ENCODE measurements at regions not wholly inside any gene's neighbourhood (a gene's known extent, or its start where the extent isn't known, plus 50 kb on each side); places are given as distances from the start of the nearest gene placed in this dataset.
"Not testable (repeated sequence)": the region's sequence is repeated elsewhere in the genome, so short reads cannot be mapped to it uniquely, and the experiment has no call there.

- no peak for DNase-seq
Observed at GRCh38 chr4:170938588-170938987, 848.8 kb upstream of the AADAT start.

- no peak for DNase-seq
Observed at GRCh38 chr4:170931321-170931720, 841.6 kb upstream of the AADAT start.

DNA sequence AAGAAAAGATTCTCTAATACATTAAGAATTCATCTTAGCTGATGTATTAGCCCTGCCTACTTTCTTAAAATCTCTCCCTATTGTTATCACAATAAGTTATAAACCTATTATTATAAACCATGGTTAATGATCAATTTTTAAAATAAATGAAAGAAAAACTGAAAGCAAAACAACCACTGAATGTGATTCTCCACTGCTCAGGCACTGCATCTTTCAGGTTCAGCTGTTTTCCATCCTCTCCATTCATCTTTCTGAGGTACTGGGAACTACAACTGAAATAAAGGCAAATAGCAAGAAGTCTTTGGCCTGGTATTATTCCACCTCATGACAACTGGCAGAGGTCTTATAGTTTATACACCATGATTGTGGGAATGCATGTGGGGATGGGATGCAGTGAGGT lies 798.9 kb upstream of the AADAT start:
- no peak for DNase-seq

DNA sequence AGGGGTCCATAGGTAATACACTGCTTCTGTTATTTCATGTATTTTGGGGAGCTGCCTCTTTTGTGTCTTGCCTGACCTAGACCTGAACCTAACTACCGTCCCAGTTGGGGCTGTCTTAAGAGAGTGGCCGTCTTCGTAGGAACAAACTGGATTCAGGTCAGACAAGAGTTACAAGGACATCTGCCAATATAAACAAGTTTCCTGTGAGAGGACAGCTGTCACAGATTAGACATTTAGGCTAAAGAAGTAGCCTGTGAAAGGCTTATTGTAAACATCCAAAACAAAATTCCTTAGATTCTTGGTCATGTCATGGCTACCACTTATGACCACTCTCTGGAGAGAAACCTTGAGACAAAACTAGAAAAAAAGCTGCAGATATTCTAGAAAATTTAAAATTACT lies 797.6 kb upstream of the AADAT start:
- DNase-seq: no peak

- no peak for DNase-seq
Observed at GRCh38 chr4:170884969-170885570, 795.3 kb upstream of the AADAT start.

DNA sequence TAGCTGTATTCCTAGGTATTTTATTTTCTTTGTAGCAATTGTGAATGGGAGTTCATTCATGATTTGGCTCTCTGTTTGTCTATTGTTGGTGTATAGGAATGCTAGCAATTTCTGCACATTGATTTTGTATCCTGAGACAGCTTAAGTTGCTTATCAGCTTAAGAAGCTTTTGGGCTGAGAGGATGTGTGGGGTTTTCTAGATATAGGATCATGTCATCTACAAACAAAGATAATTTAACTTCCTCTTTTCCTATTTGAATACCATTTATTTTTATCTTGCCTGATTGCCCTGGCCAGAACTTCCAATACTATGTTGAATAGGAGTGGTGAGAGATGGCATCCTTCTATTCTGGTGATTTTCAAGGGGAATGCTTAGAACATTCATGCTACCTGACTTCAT lies 791.9 kb upstream of the AADAT start:
- DNase-seq: not testable (repeated sequence)

DNA sequence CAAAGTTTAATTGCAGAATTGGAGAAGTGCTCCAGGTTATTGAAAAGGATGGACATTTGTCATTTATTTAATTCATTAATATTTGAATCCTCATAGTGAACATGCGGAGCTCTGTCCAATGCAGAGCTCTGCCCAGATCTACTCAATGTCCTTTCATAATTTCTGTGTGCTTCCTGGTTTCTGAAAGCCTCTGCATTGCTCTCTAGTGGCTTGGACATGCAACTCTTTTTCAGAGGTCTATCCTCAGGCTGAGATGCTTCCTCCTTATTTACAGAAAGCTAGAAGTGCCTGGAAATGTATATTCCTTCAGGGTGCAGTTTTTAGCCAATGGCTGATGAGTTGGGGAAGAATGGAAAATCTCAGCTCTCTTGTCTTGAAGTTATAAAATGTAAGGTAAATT lies 786.1 kb upstream of the AADAT start:
- no peak for DNase-seq

DNA sequence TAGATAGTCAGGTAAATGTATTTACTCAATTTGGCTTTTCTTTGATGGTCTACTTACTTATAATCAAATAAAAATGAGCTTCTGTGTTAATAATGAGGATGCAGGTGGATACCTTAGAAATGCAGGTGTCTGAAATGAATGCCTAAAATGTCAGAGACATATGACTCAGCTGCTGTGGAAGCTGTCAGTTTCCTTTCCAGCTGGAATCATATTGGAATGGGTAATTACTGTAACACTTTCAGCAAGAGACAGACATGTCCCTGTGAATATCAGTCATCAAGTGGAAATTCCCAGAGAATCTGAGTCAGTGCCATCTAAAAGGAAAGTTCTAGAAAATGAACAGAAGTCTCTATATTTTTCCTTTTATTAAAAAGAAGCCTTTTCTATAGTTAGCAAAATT lies 783.0 kb upstream of the AADAT start:
- DNase-seq: no peak

GRCh38 chr4:170868170-170868569 lies 778.4 kb upstream of the AADAT start:
- no peak for DNase-seq

DNA sequence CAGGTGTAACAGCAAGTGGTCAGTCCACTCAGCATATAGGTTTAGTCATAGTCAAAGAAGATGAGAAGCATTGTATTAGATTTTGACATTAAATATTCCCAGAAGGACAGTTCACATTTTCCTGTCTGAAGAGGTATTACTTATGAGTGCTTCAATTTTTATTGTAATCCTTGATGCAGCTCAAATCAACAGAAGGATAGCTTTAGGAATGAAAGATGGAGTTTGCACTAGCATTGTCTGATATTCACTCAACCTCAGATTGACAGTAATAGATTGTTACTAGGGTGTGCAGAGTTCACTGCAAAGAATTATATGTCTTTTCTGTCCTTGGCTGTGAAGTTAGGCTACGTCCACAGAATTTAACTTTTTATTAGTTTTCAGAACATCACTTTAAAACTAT lies 764.3 kb upstream of the AADAT start:
- no peak for DNase-seq

DNA sequence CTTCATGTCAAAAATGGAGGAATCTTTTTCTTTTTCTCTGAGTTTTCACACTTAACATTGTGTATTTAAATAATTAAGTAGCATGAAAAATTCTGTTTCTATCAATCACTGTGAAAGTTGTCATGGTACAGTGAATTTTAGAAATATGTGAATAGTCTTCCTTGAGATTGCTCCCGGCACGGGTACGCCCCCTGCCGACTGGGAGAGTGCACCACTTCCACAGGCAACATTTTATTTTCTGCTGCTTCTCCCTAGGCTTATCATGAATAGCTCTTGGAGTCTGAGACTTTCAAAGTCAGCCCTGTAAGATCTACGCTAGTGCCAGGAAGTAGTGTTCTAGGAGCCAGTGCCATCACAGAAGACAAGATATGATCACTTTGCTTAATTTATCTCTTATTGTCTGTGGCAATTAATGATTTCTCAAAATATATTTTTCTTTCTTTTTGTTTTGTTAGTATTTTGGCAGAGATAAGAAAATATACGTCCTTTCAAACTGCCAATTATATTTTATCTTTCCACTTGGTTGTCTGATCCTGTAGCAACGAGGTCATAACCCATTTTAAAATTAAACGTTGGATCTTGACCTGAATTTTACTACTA lies 763.8 kb upstream of the AADAT start:
- DNase-seq: peak; percentile 2

- no peak for DNase-seq
Observed at GRCh38 chr4:170849969-170850368, 760.2 kb upstream of the AADAT start.

DNA sequence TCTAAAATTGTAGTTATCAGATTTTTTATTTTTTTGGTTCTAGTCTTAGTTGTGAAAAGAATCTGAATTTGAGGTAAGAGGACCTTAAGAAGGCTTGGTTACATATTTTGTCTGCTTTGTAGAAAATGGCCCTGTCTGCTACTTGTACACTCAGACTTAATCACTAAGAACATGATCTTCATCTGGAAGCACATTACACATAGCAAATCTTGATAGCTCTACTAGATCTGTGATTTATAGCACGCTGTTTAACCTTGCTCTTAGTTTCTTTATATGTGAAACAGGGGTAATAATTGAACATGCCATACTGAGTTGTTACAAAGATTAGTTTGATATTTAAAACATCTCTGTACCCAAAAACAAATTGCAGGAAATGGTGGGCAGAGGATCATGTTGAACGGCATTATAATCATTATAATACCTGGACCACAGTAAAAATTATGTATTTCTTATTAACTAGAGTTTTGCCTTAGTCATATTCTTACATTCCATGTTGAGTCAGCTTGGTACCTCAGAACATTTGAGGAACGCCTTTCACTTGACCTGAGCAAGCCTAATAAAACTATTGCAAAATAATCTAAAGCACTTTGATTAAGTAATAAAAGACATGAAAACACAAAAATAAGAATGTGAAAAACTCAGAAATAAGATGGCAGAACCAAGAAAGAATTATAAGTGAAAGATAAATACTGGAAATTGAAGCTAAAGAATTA lies 738.0 kb upstream of the AADAT start:
- DNase-seq: no peak

- DNase-seq: no peak
Observed at GRCh38 chr4:170818786-170819185, 729.0 kb upstream of the AADAT start.

DNA sequence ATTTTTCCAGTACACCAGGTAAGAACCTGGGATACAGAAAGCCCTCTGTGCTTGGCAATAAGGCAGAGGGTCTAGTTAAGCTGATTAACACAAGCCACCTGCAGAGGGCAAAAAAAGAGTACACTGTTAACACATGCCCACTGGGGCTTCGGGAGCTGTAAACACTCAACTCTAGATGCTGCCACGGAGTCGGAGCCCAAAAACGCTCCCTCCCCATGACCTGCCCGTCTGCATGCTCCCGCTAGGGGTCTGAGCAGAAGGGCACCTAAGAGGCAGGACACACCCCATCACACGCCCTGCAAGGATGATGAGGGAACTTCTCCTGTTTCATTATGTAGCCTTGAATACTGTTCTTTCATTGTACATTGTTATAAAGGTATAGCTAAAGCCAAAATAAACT lies 715.6 kb upstream of the AADAT start:
- DNase-seq: no peak

DNA sequence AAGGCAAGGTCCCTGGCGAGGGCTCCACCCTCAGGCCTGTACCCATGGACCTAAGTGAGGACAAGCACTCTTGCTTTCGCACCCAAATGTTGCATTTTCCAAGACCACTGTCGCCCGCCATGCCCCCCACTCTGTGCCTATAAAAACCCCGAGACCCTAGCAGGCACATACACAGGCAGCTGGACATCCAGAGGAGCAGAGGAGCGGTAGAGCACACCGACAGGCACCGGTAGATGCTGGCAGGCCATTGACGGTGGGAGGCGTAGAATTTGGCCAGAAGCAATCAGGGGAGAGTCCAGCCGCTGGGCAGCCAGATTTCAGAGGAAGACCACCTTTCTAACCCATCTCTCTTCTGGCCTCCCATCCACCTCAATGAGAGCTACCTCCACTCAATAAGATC lies 715.2 kb upstream of the AADAT start:
- DNase-seq: no peak

DNA sequence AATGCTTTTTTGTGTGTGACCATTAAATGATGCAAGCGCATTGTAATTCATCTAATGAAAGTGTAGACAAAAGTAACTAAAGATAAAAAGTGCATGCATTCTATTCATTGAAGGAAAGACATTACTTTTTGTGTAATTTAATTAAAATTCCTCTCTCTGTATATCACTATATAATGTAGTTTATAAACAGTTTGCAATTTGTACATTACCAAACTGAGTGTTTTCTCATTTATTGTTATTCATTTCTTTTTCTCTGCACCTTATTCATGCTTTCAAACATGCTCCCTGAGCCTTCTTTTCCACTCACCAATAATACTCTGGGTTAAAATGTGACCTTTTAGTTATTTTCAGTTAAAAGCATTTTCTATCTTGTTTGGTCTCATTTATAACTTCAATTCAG lies 713.7 kb upstream of the AADAT start:
- no peak for DNase-seq

DNA sequence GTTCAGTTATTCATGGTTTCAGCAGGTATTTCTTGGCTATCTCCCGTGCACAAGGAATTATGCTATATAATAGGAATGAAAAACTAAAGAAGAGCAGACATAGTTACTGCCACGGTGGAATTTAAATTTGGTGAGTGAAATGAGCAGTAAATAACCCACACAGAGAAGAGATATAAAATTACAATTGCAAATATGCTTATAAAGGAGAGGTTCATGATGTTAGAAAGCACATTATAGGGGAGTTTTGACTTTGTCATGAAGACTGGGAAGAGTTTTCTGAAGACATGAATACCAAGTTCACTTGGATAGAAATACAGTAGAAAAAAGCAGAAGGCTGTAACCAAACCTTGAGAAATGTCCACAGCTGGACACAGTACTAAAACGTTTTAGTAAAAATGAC lies 712.0 kb upstream of the AADAT start:
- DNase-seq: no peak

GRCh38 chr4:170794525-170794924 lies 704.8 kb upstream of the AADAT start:
- DNase-seq: no peak

DNA sequence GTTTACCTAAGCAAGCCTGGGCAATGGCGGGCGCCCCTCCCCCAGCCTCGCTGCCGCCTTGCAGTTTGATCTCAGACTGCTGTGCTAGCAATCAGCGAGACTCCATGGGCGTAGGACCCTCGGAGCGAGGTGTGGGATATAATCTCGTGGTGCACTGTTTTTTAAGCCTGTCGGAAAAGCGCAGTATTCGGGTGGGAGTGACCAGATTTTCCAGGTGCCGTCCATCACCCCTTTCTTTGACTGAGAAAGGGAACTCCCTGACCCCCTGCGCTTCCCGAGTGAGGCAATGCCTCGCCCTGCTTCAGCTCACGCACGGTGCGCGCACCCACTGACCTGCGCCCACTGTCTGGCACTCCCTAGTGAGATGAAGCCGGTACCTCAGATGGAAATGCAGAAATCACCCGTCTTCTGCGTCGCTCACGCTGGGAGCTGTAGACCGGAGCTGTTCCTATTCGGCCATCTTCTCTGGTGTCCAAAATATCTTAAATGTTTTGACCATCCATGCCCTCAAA lies 698.8 kb upstream of the AADAT start:
- DNase-seq: not testable (repeated sequence)

GRCh38 chr4:170777663-170778062 lies 687.9 kb upstream of the AADAT start:
- no peak for DNase-seq

DNA sequence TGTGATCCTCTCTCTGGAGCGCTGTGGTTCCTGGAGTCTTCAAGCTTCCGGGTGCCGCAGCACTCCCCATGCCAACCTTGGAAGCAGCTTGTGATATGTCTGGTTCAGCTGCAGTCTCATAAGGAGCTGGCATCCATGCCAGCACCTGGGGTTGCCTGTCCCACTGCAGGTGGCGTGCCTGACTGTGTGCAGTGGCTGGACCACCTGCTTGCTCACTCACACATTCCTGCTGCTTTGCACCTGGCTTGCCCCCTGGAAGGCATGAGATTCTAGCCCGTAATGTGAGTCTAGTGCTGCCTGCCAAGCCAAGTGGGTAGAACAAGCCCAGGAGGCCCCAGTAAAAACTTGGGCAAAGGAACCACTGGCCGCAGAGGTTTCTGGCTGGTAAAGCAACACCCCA lies 687.2 kb upstream of the AADAT start:
- no peak for DNase-seq

GRCh38 chr4:170775851-170776250 lies 686.1 kb upstream of the AADAT start:
- DNase-seq: no peak

- no peak for DNase-seq
Observed at GRCh38 chr4:170773709-170774273, 684.0 kb upstream of the AADAT start.
